IMR-90 (cell line): ENCODE measurements at regions not wholly inside any gene's neighbourhood (a gene's known extent, or its start where the extent isn't known, plus 50 kb on each side); places are given as distances from the start of the nearest gene placed in this dataset.

ENCODE experiments used
- ELK1 ChIP-seq: fragments of 150-350 bp; IDR thresholded peaks from 2 replicates; pipeline ENCODE4 v1.6.1; 2016; ENCODE audit warnings: low read depth, mild to moderate bottlenecking, low read length, moderate library complexity, borderline replicate concordance
- NFE2L2 ChIP-seq: fragments of 150-350 bp; IDR thresholded peaks from 2 replicates; pipeline ENCODE4 v1.6.1; 2016; ENCODE audit warnings: low read depth, mild to moderate bottlenecking, low read length
- SMC3 ChIP-seq: fragments of 150-350 bp; IDR thresholded peaks from 2 replicates; pipeline ENCODE4 v1.6.1; 2016; ENCODE audit warnings: low read depth, mild to moderate bottlenecking, antibody characterized with exemption, low read length, moderate library complexity
- TF ChIP-seq, protein P1 (sequence below): conservative IDR thresholded peaks from 2 replicates; pipeline ENCODE4 v1.5.1; 2012; ENCODE audit warnings: mild to moderate bottlenecking, low read depth, low read length, improper control_type of control experiment

GRCh38 chr1:208595236-208595635, 351.1 kb upstream of the PLXNA2 start:
- TF ChIP-seq ELK1 (no peak), SMC3 (no peak), NFE2L2 (no peak)
- TF ChIP-seq, protein P1, sequence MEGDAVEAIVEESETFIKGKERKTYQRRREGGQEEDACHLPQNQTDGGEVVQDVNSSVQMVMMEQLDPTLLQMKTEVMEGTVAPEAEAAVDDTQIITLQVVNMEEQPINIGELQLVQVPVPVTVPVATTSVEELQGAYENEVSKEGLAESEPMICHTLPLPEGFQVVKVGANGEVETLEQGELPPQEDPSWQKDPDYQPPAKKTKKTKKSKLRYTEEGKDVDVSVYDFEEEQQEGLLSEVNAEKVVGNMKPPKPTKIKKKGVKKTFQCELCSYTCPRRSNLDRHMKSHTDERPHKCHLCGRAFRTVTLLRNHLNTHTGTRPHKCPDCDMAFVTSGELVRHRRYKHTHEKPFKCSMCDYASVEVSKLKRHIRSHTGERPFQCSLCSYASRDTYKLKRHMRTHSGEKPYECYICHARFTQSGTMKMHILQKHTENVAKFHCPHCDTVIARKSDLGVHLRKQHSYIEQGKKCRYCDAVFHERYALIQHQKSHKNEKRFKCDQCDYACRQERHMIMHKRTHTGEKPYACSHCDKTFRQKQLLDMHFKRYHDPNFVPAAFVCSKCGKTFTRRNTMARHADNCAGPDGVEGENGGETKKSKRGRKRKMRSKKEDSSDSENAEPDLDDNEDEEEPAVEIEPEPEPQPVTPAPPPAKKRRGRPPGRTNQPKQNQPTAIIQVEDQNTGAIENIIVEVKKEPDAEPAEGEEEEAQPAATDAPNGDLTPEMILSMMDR, result no peak
